SK-N-SH (cell line): ENCODE measurements at regions not wholly inside any gene's neighbourhood (a gene's known extent, or its start where the extent isn't known, plus 50 kb on each side); places are given as distances from the start of the nearest gene placed in this dataset.

Source experiments
- CTCF ChIA-PET: fragments of 300-600, 350-600 bp; formaldehyde crosslinking; extraction: SDS; loops from one replicate; lab custom pipeline; 2021; lab: Yijun Ruan, JAX
- POLR2A ChIA-PET: fragments of 350-600 bp; sonication (Branson Sonifier 250); formaldehyde crosslinking; extraction: SDS; loops from one replicate; lab custom pipeline; 2020; ENCODE audit warnings: antibody characterized with exemption, inconsistent platforms; lab: Yijun Ruan, JAX
- DNase-seq: peaks from one replicate; pipeline ENCODE4 v3.0.0; 2012
- H2AFZ ChIP-seq: fragments of 200-600 bp; sonication (generic); 2 replicates; pipeline ENCODE4 v1.8.1; 2016; ENCODE audit warnings: antibody characterized with exemption, mild to moderate bottlenecking, low read depth
- H3F3A ChIP-seq: fragments of 200-600 bp; sonication (generic); replicated peaks from 2 replicates; pipeline ENCODE3; 2016; ENCODE audit warnings: antibody characterized with exemption, mild to moderate bottlenecking; ENCODE audit not compliant: insufficient read depth
- H3K27ac ChIP-seq, 2 experiments: fragments of 200-500 bp in 1 of 2; fragments of 200-600 bp in 1 of 2; sonication (Bioruptor generic) in 1 of 2; sonication (generic), shearing (Covaris generic) in 1 of 2; 2 replicates each; pipeline versions ENCODE4 v1.5.1 to v1.6.1; 2014 to 2016; ENCODE audit warnings: low read depth in 2 of 2, inconsistent platforms in 1 of 2, low read length in 1 of 2, mild to moderate bottlenecking in 1 of 2, mixed read lengths in 1 of 2
- H3K27me3 ChIP-seq: fragments of 200-600 bp; sonication (generic), shearing (Covaris generic); 2 replicates; pipeline ENCODE4 v1.6.1; 2016; ENCODE audit warnings: mixed run types; ENCODE audit not compliant: insufficient read depth
- H3K36me3 ChIP-seq, 2 experiments: fragments of 200-500 bp in 1 of 2; fragments of 200-600 bp in 1 of 2; sonication (Bioruptor generic) in 1 of 2; sonication (generic) in 1 of 2; replicated peaks in 1 of 2; 2 replicates each; pipeline versions ENCODE3 to v1.5.1; 2014 to 2016; ENCODE audit warnings: low read length in 1 of 2, mild to moderate bottlenecking in 1 of 2; ENCODE audit not compliant: insufficient read depth in 2 of 2, control insufficient read depth in 1 of 2
- H3K4me1 ChIP-seq, 2 experiments: fragments of 200-500 bp in 1 of 2; fragments of 200-600 bp in 1 of 2; sonication (Bioruptor generic) in 1 of 2; sonication (generic), shearing (Covaris generic) in 1 of 2; 2 replicates each; pipeline versions ENCODE4 v1.5.1 to v1.6.1; 2014 to 2016; ENCODE audit warnings: low read depth in 1 of 2, low read length in 1 of 2, mixed run types in 1 of 2; ENCODE audit not compliant: insufficient read depth in 2 of 2, control insufficient read depth in 1 of 2
- H3K4me2 ChIP-seq: fragments of 200-600 bp; sonication (generic), shearing (Covaris generic); 2 replicates; pipeline ENCODE4 v1.6.1; 2017; ENCODE audit warnings: mixed run types
- H3K4me3 ChIP-seq, 2 experiments: fragments of 200-500 bp in 1 of 2; fragments of 200-600 bp in 1 of 2; sonication (Bioruptor generic) in 1 of 2; sonication (generic), shearing (Covaris generic) in 1 of 2; 2 replicates each; pipeline versions ENCODE4 v1.5.1 to v1.8.1; 2014 to 2016; ENCODE audit warnings: low read depth in 2 of 2, inconsistent platforms in 1 of 2, low read length in 1 of 2, mild to moderate bottlenecking in 1 of 2, mixed read lengths in 1 of 2, moderate library complexity in 1 of 2
- H3K79me2 ChIP-seq: fragments of 200-600 bp; sonication (generic); 2 replicates; pipeline ENCODE4 v1.8.1; 2017; ENCODE audit warnings: mild to moderate bottlenecking; ENCODE audit not compliant: insufficient read depth
- H3K9ac ChIP-seq: fragments of 200-600 bp; sonication (generic); 2 replicates; pipeline ENCODE4 v1.6.1; 2017; ENCODE audit warnings: mixed run types
- H3K9me2 ChIP-seq: fragments of 200-600 bp; sonication (generic); 2 replicates; pipeline ENCODE4 v1.6.1; 2017; ENCODE audit warnings: mixed run types
- H3K9me3 ChIP-seq: fragments of 200-600 bp; sonication (generic); 2 replicates; pipeline ENCODE4 v1.6.1; 2017; ENCODE audit warnings: mixed run types, mild to moderate bottlenecking, moderate library complexity
- H4K20me1 ChIP-seq: fragments of 200-600 bp; sonication (generic); 2 replicates; pipeline ENCODE4 v1.6.1; 2017; ENCODE audit warnings: mild to moderate bottlenecking, mixed run types; ENCODE audit not compliant: insufficient read depth
- CHD2 ChIP-seq: fragments of 150-350 bp; IDR thresholded peaks from 2 replicates; pipeline ENCODE4 v1.6.1; 2018; ENCODE audit warnings: low read length; ENCODE audit not compliant: partially characterized antibody
- ELF1 ChIP-seq: IDR thresholded peaks from 2 replicates; pipeline ENCODE4 v1.4.0; 2012
- EP300 ChIP-seq, 2 experiments: IDR thresholded peaks; 2 replicates each; pipeline versions ENCODE4 v1.4.0 to v1.6.1; 2012; ENCODE audit warnings: borderline replicate concordance in 1 of 2, low read depth in 1 of 2, low read length in 1 of 2
- FOSL2 ChIP-seq: IDR thresholded peaks from 2 replicates; pipeline ENCODE4 v1.4.0; 2012; ENCODE audit warnings: low read depth, mild to moderate bottlenecking, moderate library complexity, borderline replicate concordance
- FOXJ3 ChIP-seq: sonication (generic); formaldehyde crosslinking; IDR thresholded peaks from 2 replicates; pipeline ENCODE4 v1.5.1; 2020; ENCODE audit warnings: mild to moderate bottlenecking, missing genetic modification reagents
- FOXM1 ChIP-seq: IDR thresholded peaks from 2 replicates; pipeline ENCODE4 v1.4.0; 2012; ENCODE audit warnings: low read depth, mild to moderate bottlenecking
- GABPA ChIP-seq: IDR thresholded peaks from 2 replicates; pipeline ENCODE4 v1.4.0; 2012; ENCODE audit warnings: low read depth, mild to moderate bottlenecking
- GATA2 ChIP-seq: sonication (generic); formaldehyde crosslinking; IDR thresholded peaks from 2 replicates; pipeline ENCODE4 v1.5.0; 2020; ENCODE audit warnings: mild to moderate bottlenecking, missing genetic modification reagents
- JUND ChIP-seq: IDR thresholded peaks from 2 replicates; pipeline ENCODE4 v1.4.0; 2012
- MXI1 ChIP-seq: IDR thresholded peaks from 2 replicates; pipeline ENCODE4 v1.6.1; 2012; ENCODE audit warnings: mild to moderate bottlenecking, low read depth, low read length, improper control_type of control experiment
- NFIC ChIP-seq: IDR thresholded peaks from 2 replicates; pipeline ENCODE4 v1.4.0; 2012; ENCODE audit warnings: borderline replicate concordance
- NRF1 ChIP-seq: IDR thresholded peaks from 2 replicates; pipeline ENCODE4 v1.6.1; 2012; ENCODE audit warnings: low read depth, mild to moderate bottlenecking, low read length
- RCOR1 ChIP-seq: fragments of 150-350 bp; IDR thresholded peaks from 2 replicates; pipeline ENCODE4 v1.6.1; 2017; ENCODE audit warnings: antibody characterized with exemption, low read length
- RFX5 ChIP-seq: IDR thresholded peaks from 2 replicates; pipeline ENCODE4 v1.6.1; 2012; ENCODE audit warnings: mild to moderate bottlenecking, improper control_type of control experiment, low read length
- RXRA ChIP-seq: IDR thresholded peaks from 2 replicates; pipeline ENCODE4 v1.4.0; 2012; ENCODE audit warnings: low read depth, mild to moderate bottlenecking, borderline replicate concordance
- SIN3A ChIP-seq: IDR thresholded peaks from 2 replicates; pipeline ENCODE4 v1.6.1; 2012; ENCODE audit warnings: low read depth, mild to moderate bottlenecking, low read length, moderate library complexity, borderline replicate concordance
- SMC3 ChIP-seq: IDR thresholded peaks from 2 replicates; pipeline ENCODE4 v1.6.1; 2012; ENCODE audit warnings: low read depth, low read length, improper control_type of control experiment
- TAF1 ChIP-seq: IDR thresholded peaks from 2 replicates; pipeline ENCODE4 v1.6.1; 2012; ENCODE audit warnings: low read depth, mild to moderate bottlenecking, low read length, moderate library complexity, borderline replicate concordance
- TCF12 ChIP-seq: IDR thresholded peaks from 2 replicates; pipeline ENCODE4 v1.4.0; 2012
- USF1 ChIP-seq: IDR thresholded peaks from 2 replicates; pipeline ENCODE4 v1.4.0; 2012; ENCODE audit warnings: low read depth, borderline replicate concordance
- WGBS: methylation state at CpG from one replicate; pipeline ENCODE4 v1.1.6; 2017; ENCODE audit warnings: low lambda C conversion rate; 5-methylcytosine and 5-hydroxymethylcytosine counted together
- TF ChIP-seq, protein P1 (sequence below): fragments of 150-350 bp; IDR thresholded peaks from 2 replicates; pipeline ENCODE4 v1.6.1; 2016; ENCODE audit warnings: mild to moderate bottlenecking, low read depth, low read length

- ChIA-PET POLR2A (no interaction called here), CTCF (no interaction called here)
- no peaks in the 10 kb centered on the region for H3K27me3 ChIP-seq
- WGBS: 26% methylated on average over 6 of the region's 6 CpGs
- H3K4me3 ChIP-seq: no peak overlapping the region
- H3K9me2 ChIP-seq: no peaks in the 10 kb centered on the region
- H3K9ac ChIP-seq: no peak overlapping the region
- H4K20me1 ChIP-seq: no peaks in the 10 kb centered on the region
- TF ChIP-seq EP300 (IDR thresholded peaks at IDR 0.05; ENCODE audit: borderline replicate concordance in 1 of 2, low read depth in 1 of 2, low read length in 1 of 2) (peak in 1 of 2 experiments; percentile 51; a peak in 2 of 4 replicates), RXRA (no peak), GATA2 (CRISPR knock-in tag) (peak; percentile 50), SIN3A (no peak), USF1 (no peak)
- H3K4me1 ChIP-seq: peaks cover 0 to 28% of the 10 kb centered on the region in 2 experiments; a peak in 2 of 4 replicates
- no peaks in the 10 kb centered on the region for H3F3A ChIP-seq
- H3K27ac ChIP-seq: peak overlapping the region in 1 of 2 experiments; percentile 60; a peak in 2 of 4 replicates
- H3K36me3 ChIP-seq: no peaks in the 10 kb centered on the region
- no peak overlapping the region for H2AFZ ChIP-seq
- H3K4me2 ChIP-seq: no peak overlapping the region
- no peaks in the 10 kb centered on the region for H3K79me2 ChIP-seq
- H3K9me3 ChIP-seq: no peaks in the 10 kb centered on the region
- DNase-seq: no peak
Measured at GRCh38 chr6:156273065-156273711, 504.0 kb upstream of the ARID1B start.

GRCh38 chr6:156269751-156270369 lies 507.3 kb upstream of the ARID1B start:
- H3K4me1 ChIP-seq: peaks cover 0 to 25% of the 10 kb centered on the region in 2 experiments; a peak in 2 of 4 replicates
- no peak overlapping the region for H3K4me3 ChIP-seq
- no peaks in the 10 kb centered on the region for H3K27me3 ChIP-seq
- no peaks in the 10 kb centered on the region for H4K20me1 ChIP-seq
- no peaks in the 10 kb centered on the region for H3F3A ChIP-seq
- H3K9ac ChIP-seq: no peak overlapping the region
- H3K79me2 ChIP-seq: no peaks in the 10 kb centered on the region
- DNase-seq: no peak
- no peaks in the 10 kb centered on the region for H3K36me3 ChIP-seq
- no peaks in the 10 kb centered on the region for H3K9me3 ChIP-seq
- H2AFZ ChIP-seq: no peak overlapping the region
- H3K9me2 ChIP-seq: no peaks in the 10 kb centered on the region
- no peak overlapping the region for H3K27ac ChIP-seq
- POLR2A ChIA-PET: no interaction called here
- 69% methylated on average over 8 of the region's 8 CpGs for WGBS
- H3K4me2 ChIP-seq: no peak overlapping the region
- CTCF ChIA-PET: no interaction called here
- TF ChIP-seq FOXM1: no peak
- TF ChIP-seq JUND: no peak
- no peak for TF ChIP-seq TCF12
- no peak for TF ChIP-seq RFX5
- TF ChIP-seq TAF1: no peak
- no peak for TF ChIP-seq RXRA
- TF ChIP-seq NFIC: no peak
- no peak for TF ChIP-seq MXI1
- TF ChIP-seq EP300 (IDR thresholded peaks at IDR 0.05; ENCODE audit: borderline replicate concordance in 1 of 2, low read depth in 1 of 2, low read length in 1 of 2): no peak
- TF ChIP-seq GABPA: no peak
- TF ChIP-seq, protein P1, sequence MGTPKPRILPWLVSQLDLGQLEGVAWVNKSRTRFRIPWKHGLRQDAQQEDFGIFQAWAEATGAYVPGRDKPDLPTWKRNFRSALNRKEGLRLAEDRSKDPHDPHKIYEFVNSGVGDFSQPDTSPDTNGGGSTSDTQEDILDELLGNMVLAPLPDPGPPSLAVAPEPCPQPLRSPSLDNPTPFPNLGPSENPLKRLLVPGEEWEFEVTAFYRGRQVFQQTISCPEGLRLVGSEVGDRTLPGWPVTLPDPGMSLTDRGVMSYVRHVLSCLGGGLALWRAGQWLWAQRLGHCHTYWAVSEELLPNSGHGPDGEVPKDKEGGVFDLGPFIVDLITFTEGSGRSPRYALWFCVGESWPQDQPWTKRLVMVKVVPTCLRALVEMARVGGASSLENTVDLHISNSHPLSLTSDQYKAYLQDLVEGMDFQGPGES: no peak
- TF ChIP-seq RCOR1: no peak
- no peak for TF ChIP-seq NRF1
- no peak for TF ChIP-seq SMC3
- no peak for TF ChIP-seq ELF1
- no peak for TF ChIP-seq CHD2
- no peak for TF ChIP-seq FOXJ3
- TF ChIP-seq FOSL2: no peak
- no peak for TF ChIP-seq GATA2 (CRISPR knock-in tag)
- TF ChIP-seq, all 33 proteins: peak for 0
